ENCODE measurements at regions not wholly inside any gene's neighbourhood (a gene's known extent, or its start where the extent isn't known, plus 50 kb on each side); places are given as distances from the start of the nearest gene placed in this dataset.
"Not testable (repeated sequence)": the region's sequence is repeated elsewhere in the genome, so short reads cannot be mapped to it uniquely, and the experiment has no call there.

DNA sequence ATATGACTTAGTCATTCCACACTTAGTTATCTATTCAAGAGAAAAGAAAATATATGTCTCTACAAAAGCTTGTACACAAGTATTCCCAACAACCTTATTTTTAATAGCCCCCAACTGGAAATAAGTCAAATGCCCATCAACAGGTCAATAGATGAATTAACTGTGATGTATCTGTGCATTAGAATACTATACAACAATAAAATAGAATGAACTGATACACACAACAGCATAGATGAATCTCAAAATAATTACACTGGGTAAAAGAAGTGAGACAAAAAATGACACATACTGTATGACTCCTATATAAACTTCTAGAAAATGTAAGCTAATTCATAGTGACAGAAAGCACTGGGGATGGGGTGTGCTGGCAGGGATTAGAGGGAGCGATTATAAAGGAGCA, 354.1 kb upstream of the DIPK2B start:
- H3K36me3 ChIP-seq, result no peaks in the 10 kb centered on the region
- 75 to 80% methylated on average over 1 of the region's 1 CpG for WGBS, 2 donors (ENCODE audit: low coverage in 1 of 2)
- no peak for ATAC-seq
- H3K9me3 ChIP-seq, result no peaks in the 10 kb centered on the region
- no peak overlapping the region for H3K4me3 ChIP-seq
- H3K27ac ChIP-seq, result no peak overlapping the region
- no peaks in the 10 kb centered on the region for H3K27me3 ChIP-seq
- no peaks in the 10 kb centered on the region for H3K4me1 ChIP-seq
- TF ChIP-seq POLR2AphosphoS5 (IDR thresholded peaks at IDR 0.05), result no peak
- TF ChIP-seq, protein P1, sequence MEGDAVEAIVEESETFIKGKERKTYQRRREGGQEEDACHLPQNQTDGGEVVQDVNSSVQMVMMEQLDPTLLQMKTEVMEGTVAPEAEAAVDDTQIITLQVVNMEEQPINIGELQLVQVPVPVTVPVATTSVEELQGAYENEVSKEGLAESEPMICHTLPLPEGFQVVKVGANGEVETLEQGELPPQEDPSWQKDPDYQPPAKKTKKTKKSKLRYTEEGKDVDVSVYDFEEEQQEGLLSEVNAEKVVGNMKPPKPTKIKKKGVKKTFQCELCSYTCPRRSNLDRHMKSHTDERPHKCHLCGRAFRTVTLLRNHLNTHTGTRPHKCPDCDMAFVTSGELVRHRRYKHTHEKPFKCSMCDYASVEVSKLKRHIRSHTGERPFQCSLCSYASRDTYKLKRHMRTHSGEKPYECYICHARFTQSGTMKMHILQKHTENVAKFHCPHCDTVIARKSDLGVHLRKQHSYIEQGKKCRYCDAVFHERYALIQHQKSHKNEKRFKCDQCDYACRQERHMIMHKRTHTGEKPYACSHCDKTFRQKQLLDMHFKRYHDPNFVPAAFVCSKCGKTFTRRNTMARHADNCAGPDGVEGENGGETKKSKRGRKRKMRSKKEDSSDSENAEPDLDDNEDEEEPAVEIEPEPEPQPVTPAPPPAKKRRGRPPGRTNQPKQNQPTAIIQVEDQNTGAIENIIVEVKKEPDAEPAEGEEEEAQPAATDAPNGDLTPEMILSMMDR (IDR thresholded peaks at IDR 0.05), result no peak
- TF ChIP-seq POLR2A (IDR thresholded peaks at IDR 0.05), result no peak
- no peak for TF ChIP-seq EP300 (IDR thresholded peaks at IDR 0.05)

- TF ChIP-seq POLR2A (IDR thresholded peaks at IDR 0.05) (no peak), POLR2AphosphoS5 (IDR thresholded peaks at IDR 0.05) (no peak)
- H3K27me3 ChIP-seq, result no peaks in the 10 kb centered on the region
- H3K4me3 ChIP-seq, result no peak overlapping the region
- ATAC-seq, result no peak
- no peak overlapping the region for H3K27ac ChIP-seq
- H3K36me3 ChIP-seq, result no peaks in the 10 kb centered on the region
- WGBS, 2 donors (ENCODE audit: low coverage in 1 of 2), result 67 to 100% methylated on average over 1 of the region's 1 CpG
- no peaks in the 10 kb centered on the region for H3K9me3 ChIP-seq
- no peaks in the 10 kb centered on the region for H3K4me1 ChIP-seq
Measured at GRCh38 chrX:45553417-45553816, 352.7 kb upstream of the DIPK2B start.

DNA sequence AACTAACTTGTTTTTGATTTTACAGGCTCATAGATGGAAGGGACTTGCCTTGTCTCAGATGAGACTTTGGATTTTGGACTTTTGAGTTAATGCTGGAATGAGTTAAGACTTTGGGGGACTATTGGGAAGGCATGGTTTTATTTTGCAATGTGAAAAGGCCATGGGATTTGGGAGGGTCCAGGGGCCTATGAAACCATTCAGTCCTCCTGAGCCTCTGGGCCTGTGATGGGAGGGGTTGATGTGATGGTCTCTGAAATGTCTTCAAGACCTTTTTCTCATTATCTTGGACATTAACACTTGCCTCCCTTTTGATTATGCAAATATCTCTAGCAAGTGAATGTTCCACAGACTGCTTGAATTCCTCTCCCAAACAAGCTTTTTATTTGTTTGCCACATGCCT, 346.0 kb upstream of the DIPK2B start:
- not testable (repeated sequence) for H3K4me1 ChIP-seq, H3K9me3 ChIP-seq, H3K4me3 ChIP-seq, ATAC-seq, H3K27ac ChIP-seq, H3K36me3 ChIP-seq, H3K27me3 ChIP-seq

- WGBS, 2 donors (ENCODE audit: low coverage in 1 of 2), result 36 to 71% methylated on average over 1 to 2 of the region's 2 CpGs
- no peak for TF ChIP-seq EP300 (IDR thresholded peaks at IDR 0.05)
- no peak for TF ChIP-seq POLR2A (IDR thresholded peaks at IDR 0.05)
- TF ChIP-seq, protein P1 (IDR thresholded peaks at IDR 0.05), result no peak
- TF ChIP-seq POLR2AphosphoS5 (IDR thresholded peaks at IDR 0.05), result no peak
- H3K27ac ChIP-seq, result no peak overlapping the region
- H3K4me1 ChIP-seq, result no peaks in the 10 kb centered on the region
- H3K9me3 ChIP-seq, result no peaks in the 10 kb centered on the region
- H3K27me3 ChIP-seq, result no peaks in the 10 kb centered on the region
- no peak overlapping the region for H3K4me3 ChIP-seq
- H3K36me3 ChIP-seq, result no peaks in the 10 kb centered on the region
- no peak for ATAC-seq
Measured at GRCh38 chrX:45540181-45540580, 339.5 kb upstream of the DIPK2B start.

GRCh38 chrX:45537936-45538335, 337.3 kb upstream of the DIPK2B start:
- no peaks in the 10 kb centered on the region for H3K36me3 ChIP-seq
- H3K27me3 ChIP-seq, result no peaks in the 10 kb centered on the region
- H3K9me3 ChIP-seq, result no peaks in the 10 kb centered on the region
- no peak for ATAC-seq
- no peak for TF ChIP-seq POLR2AphosphoS5 (IDR thresholded peaks at IDR 0.05)
- no peak for TF ChIP-seq POLR2A (IDR thresholded peaks at IDR 0.05)
- no peak for TF ChIP-seq EP300 (IDR thresholded peaks at IDR 0.05)
- TF ChIP-seq, protein P1 (IDR thresholded peaks at IDR 0.05), result no peak
- 60% methylated on average over 1 of the region's 1 CpG; no CpG with 5 or more reads in 1 of the 2 donors for WGBS, 2 donors (ENCODE audit: low coverage in 1 of 2)
- no peaks in the 10 kb centered on the region for H3K4me1 ChIP-seq
- H3K4me3 ChIP-seq, result no peak overlapping the region
- H3K27ac ChIP-seq, result no peak overlapping the region

DNA sequence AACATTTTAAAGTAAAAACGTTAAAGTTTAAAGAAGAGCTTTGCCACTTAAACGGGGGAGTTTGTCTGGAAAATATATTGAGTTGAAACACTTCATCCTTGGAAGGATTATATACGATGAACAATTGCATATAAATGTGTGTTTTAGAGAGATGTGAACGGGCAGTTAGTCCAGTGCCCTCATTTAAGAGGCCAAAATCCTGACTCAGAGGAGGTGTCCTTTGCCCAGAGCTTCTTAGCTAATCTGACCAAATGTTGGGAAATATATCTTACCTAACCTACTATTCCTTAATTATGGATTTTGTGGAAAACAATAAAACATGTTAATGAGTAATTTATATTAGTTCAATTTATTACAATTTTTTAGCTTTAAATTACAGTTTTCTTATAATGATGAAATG, 327.2 kb upstream of the DIPK2B start:
- H3K27ac ChIP-seq, result no peak overlapping the region
- no peak for ATAC-seq
- no peaks in the 10 kb centered on the region for H3K27me3 ChIP-seq
- no peaks in the 10 kb centered on the region for H3K4me1 ChIP-seq
- no peaks in the 10 kb centered on the region for H3K9me3 ChIP-seq
- no peak overlapping the region for H3K4me3 ChIP-seq
- TF ChIP-seq POLR2AphosphoS5 (IDR thresholded peaks at IDR 0.05) (no peak), POLR2A (IDR thresholded peaks at IDR 0.05) (no peak), EP300 (IDR thresholded peaks at IDR 0.05) (no peak)
- TF ChIP-seq, protein P1 (IDR thresholded peaks at IDR 0.05), result no peak
- 62 to 72% methylated on average over 4 of the region's 4 CpGs for WGBS, 2 donors (ENCODE audit: low coverage in 1 of 2)
- no peaks in the 10 kb centered on the region for H3K36me3 ChIP-seq
